H1 (cell line): ENCODE measurements at regions not wholly inside any gene's neighbourhood (a gene's known extent, or its start where the extent isn't known, plus 50 kb on each side); places are given as distances from the start of the nearest gene placed in this dataset.

Source experiments
- CTCF ChIA-PET: fragments of 300-600 bp; sonication (Branson Sonifier 250); formaldehyde crosslinking; loops from one replicate; lab custom pipeline; 2021; ENCODE audit not compliant: partially characterized antibody; lab: Charles Lee
- POLR2A ChIA-PET: fragments of 300-600 bp; sonication (Branson Sonifier 250); formaldehyde crosslinking; loops from one replicate; lab custom pipeline; 2021; ENCODE audit warnings: inconsistent platforms; ENCODE audit not compliant: partially characterized antibody; lab: Charles Lee
- DNase-seq, 2 experiments: peaks; one replicate each; pipeline versions ENCODE4 v3.0.0 to v3.0.0-alpha.2; 2010 to 2022; ENCODE audit warnings: low spot score in 2 of 2, low read depth in 1 of 2, mixed read lengths in 1 of 2
- FAIRE-seq: peaks from 2 replicates; lab custom pipeline; 2011; peaks lifted over from hg19 to GRCh38; lab: Jason Lieb, UNC
- H2AFZ ChIP-seq: 2 replicates; pipeline ENCODE4 v1.8.1; 2012; ENCODE audit warnings: low read length, inconsistent platforms
- H2AK5ac ChIP-seq: 2 replicates; pipeline ENCODE4 v1.6.1; 2013; ENCODE audit warnings: low read depth, low read length
- H2BK120ac ChIP-seq: replicated peaks from 2 replicates; pipeline ENCODE3; 2013; ENCODE audit warnings: low read depth, low read length, inconsistent platforms
- H2BK12ac ChIP-seq: 2 replicates; pipeline ENCODE4 v1.6.1; 2013; ENCODE audit warnings: low read depth, low read length
- H2BK15ac ChIP-seq: 2 replicates; pipeline ENCODE4 v1.6.1; 2013; ENCODE audit warnings: low read length
- H2BK20ac ChIP-seq: 2 replicates; pipeline ENCODE4 v1.6.1; 2013; ENCODE audit warnings: low read length
- H2BK5ac ChIP-seq: 2 replicates; pipeline ENCODE4 v1.6.1; 2013; ENCODE audit warnings: low read depth, low read length
- H3K14ac ChIP-seq: 2 replicates; pipeline ENCODE4 v1.6.1; 2013; ENCODE audit warnings: inconsistent platforms; ENCODE audit not compliant: insufficient read length
- H3K18ac ChIP-seq: 2 replicates; pipeline ENCODE4 v1.6.1; 2013; ENCODE audit warnings: low read length; ENCODE audit errors: extremely low read depth
- H3K23ac ChIP-seq: 2 replicates; pipeline ENCODE4 v1.6.1; 2013; ENCODE audit warnings: inconsistent platforms; ENCODE audit not compliant: insufficient read length
- H3K23me2 ChIP-seq: 2 replicates; pipeline ENCODE4 v1.6.1; 2013; ENCODE audit warnings: low read depth, low read length
- H3K27ac ChIP-seq: 2 replicates; pipeline ENCODE4 v1.6.1; 2011; ENCODE audit warnings: low read depth, low read length, inconsistent platforms
- H3K27me3 ChIP-seq, 4 experiments: replicated peaks in 1 of 4; 1 replicate in 1 of 4; 2 replicates in 3 of 4; pipeline versions ENCODE4 v1.6.1 to v1.8.1; 2011 to 2013; ENCODE audit warnings: low read length in 3 of 4, mild to moderate bottlenecking in 3 of 4, inconsistent platforms in 2 of 4, mixed read lengths in 2 of 4, moderate library complexity in 1 of 4; ENCODE audit not compliant: control insufficient read depth in 3 of 4, insufficient read depth in 3 of 4; ENCODE audit errors: extremely low read depth in 1 of 4
- H3K36me3 ChIP-seq, 4 experiments: 2 replicates each; pipeline versions ENCODE4 v1.6.1 to v1.8.1; 2011 to 2013; ENCODE audit warnings: mild to moderate bottlenecking in 4 of 4, low read length in 3 of 4, moderate library complexity in 2 of 4, control low read depth in 1 of 4, inconsistent platforms in 1 of 4; ENCODE audit not compliant: insufficient read depth in 4 of 4, control insufficient read depth in 2 of 4
- H3K4ac ChIP-seq: replicated peaks from 2 replicates; pipeline ENCODE3; 2013; ENCODE audit warnings: low read length, low read depth, mixed read lengths, inconsistent platforms; ENCODE audit not compliant: insufficient read length
- H3K4me1 ChIP-seq, 4 experiments: replicated peaks in 1 of 4; 1 replicate in 1 of 4; 2 replicates in 3 of 4; pipeline versions ENCODE4 v1.6.1 to v1.8.1; 2011 to 2013; ENCODE audit warnings: low read length in 3 of 4, inconsistent platforms in 2 of 4, mixed read lengths in 1 of 4; ENCODE audit not compliant: insufficient read depth in 4 of 4, control insufficient read depth in 3 of 4
- H3K4me2 ChIP-seq, 2 experiments: 2 replicates each; pipeline versions ENCODE4 v1.6.1 to v1.8.1; 2011 to 2013; ENCODE audit warnings: low read depth in 2 of 2, low read length in 2 of 2, control low read depth in 1 of 2, inconsistent platforms in 1 of 2, mild to moderate bottlenecking in 1 of 2; ENCODE audit not compliant: insufficient read depth in 1 of 2
- H3K4me3 ChIP-seq, 4 experiments: fragments of 200-600, 300-600 bp in 1 of 4; sonication (generic), shearing (Covaris generic), sonication (Bioruptor Twin) in 1 of 4; 2 replicates each; pipeline versions ENCODE4 v1.5.1 to v1.8.1; 2011 to 2016; ENCODE audit warnings: low read length in 4 of 4, low read depth in 3 of 4, control low read depth in 2 of 4, inconsistent platforms in 2 of 4, mild to moderate bottlenecking in 2 of 4, mixed read lengths in 1 of 4, moderate library complexity in 1 of 4; ENCODE audit not compliant: insufficient read depth in 2 of 4; ENCODE audit errors: extremely low read depth in 1 of 4
- H3K56ac ChIP-seq: replicated peaks from 2 replicates; pipeline ENCODE3; 2013; ENCODE audit warnings: low read depth, mild to moderate bottlenecking, mixed read lengths, low read length, inconsistent platforms; ENCODE audit not compliant: insufficient read length
- H3K79me1 ChIP-seq: 2 replicates; pipeline ENCODE4 v1.6.1; 2013; ENCODE audit warnings: low read depth, low read length, control low read depth
- H3K79me2 ChIP-seq, 2 experiments: 2 replicates each; pipeline versions ENCODE4 v1.6.1 to v1.8.1; 2012 to 2013; ENCODE audit warnings: low read length in 2 of 2, mild to moderate bottlenecking in 2 of 2, inconsistent platforms in 1 of 2; ENCODE audit not compliant: insufficient read depth in 2 of 2, control insufficient read depth in 1 of 2
- H3K9ac ChIP-seq, 4 experiments: replicated peaks in 1 of 4; 1 replicate in 1 of 4; 2 replicates in 3 of 4; pipeline versions ENCODE4 v1.6.1 to v1.8.1; 2011 to 2013; ENCODE audit warnings: low read depth in 3 of 4, low read length in 3 of 4, control low read depth in 2 of 4, mild to moderate bottlenecking in 2 of 4, moderate library complexity in 2 of 4, inconsistent platforms in 1 of 4; ENCODE audit errors: extremely low read depth in 1 of 4
- H3K9me3 ChIP-seq, 2 experiments: 2 replicates each; pipeline versions ENCODE4 v1.6.1 to v1.8.1; 2012 to 2013; ENCODE audit warnings: mild to moderate bottlenecking in 2 of 2, moderate library complexity in 2 of 2, control low read depth in 1 of 2, inconsistent platforms in 1 of 2, low read depth in 1 of 2, low read length in 1 of 2, mixed read lengths in 1 of 2; ENCODE audit not compliant: insufficient read depth in 2 of 2
- H4K20me1 ChIP-seq, 2 experiments: replicated peaks in 1 of 2; 2 replicates each; pipeline versions ENCODE3 to v1.8.1; 2011 to 2013; ENCODE audit warnings: inconsistent platforms in 2 of 2, low read length in 2 of 2, mild to moderate bottlenecking in 1 of 2; ENCODE audit not compliant: insufficient read depth in 2 of 2, control insufficient read depth in 1 of 2
- H4K5ac ChIP-seq: 2 replicates; pipeline ENCODE4 v1.6.1; 2013; ENCODE audit warnings: low read length, low read depth, mixed read lengths, inconsistent platforms; ENCODE audit not compliant: insufficient read length
- H4K8ac ChIP-seq: 2 replicates; pipeline ENCODE4 v1.8.0; 2013; ENCODE audit warnings: mild to moderate bottlenecking, moderate library complexity, low read length, inconsistent platforms; ENCODE audit not compliant: insufficient read depth; ENCODE audit errors: extremely low read depth
- H4K91ac ChIP-seq: replicated peaks from 2 replicates; pipeline ENCODE3; 2013; ENCODE audit warnings: low read length, mixed read lengths, inconsistent platforms; ENCODE audit not compliant: insufficient read length
- ATF2 ChIP-seq: IDR thresholded peaks from 2 replicates; pipeline ENCODE4 v1.6.1; 2012; ENCODE audit warnings: low read length, inconsistent platforms
- BRCA1 ChIP-seq: IDR thresholded peaks from 2 replicates; pipeline ENCODE4 v1.6.1; 2012; ENCODE audit warnings: low read depth, low read length, improper control_type of control experiment
- CBX5 ChIP-seq: fragments of 300-800, 300-1000 bp; sonication (generic); IDR thresholded peaks from 2 replicates; pipeline ENCODE4 v1.7.1; 2016; ENCODE audit warnings: antibody characterized with exemption, low read length, low read depth
- CHD2 ChIP-seq: IDR thresholded peaks from 2 replicates; pipeline ENCODE4 v1.6.1; 2012; ENCODE audit warnings: low read length, improper control_type of control experiment
- GTF2F1 ChIP-seq: IDR thresholded peaks from 2 replicates; pipeline ENCODE4 v1.6.1; 2012; ENCODE audit warnings: low read depth, low read length, improper control_type of control experiment, borderline replicate concordance
- HDAC6 ChIP-seq: IDR thresholded peaks from one replicate; pipeline ENCODE4 v1.7.1; 2012; ENCODE audit warnings: low read depth, mild to moderate bottlenecking, inconsistent platforms, low read length, moderate library complexity
- KDM5A ChIP-seq: fragments of 200-600 bp; IDR thresholded peaks from 2 replicates; pipeline ENCODE4 v1.7.1; 2012; ENCODE audit warnings: mild to moderate bottlenecking, low read length, inconsistent platforms, mixed read lengths
- NRF1 ChIP-seq: IDR thresholded peaks from 2 replicates; pipeline ENCODE4 v1.6.1; 2011; ENCODE audit warnings: mild to moderate bottlenecking, low read depth, low read length, improper control_type of control experiment
- PHF8 ChIP-seq: fragments of 200-600 bp; sonication (generic); conservative IDR thresholded peaks from 2 replicates; pipeline ENCODE4 v1.7.1; 2012; ENCODE audit warnings: low read depth, mild to moderate bottlenecking, inconsistent platforms, low read length, moderate library complexity
- POLR2A ChIP-seq, 2 experiments: IDR thresholded peaks; 1 replicate in 1 of 2; 2 replicates in 1 of 2; pipeline ENCODE4 v1.6.1; 2011; ENCODE audit warnings: low read depth in 2 of 2, low read length in 2 of 2, mild to moderate bottlenecking in 2 of 2; ENCODE audit errors: control extremely low read depth in 1 of 2
- SP4 ChIP-seq: IDR thresholded peaks from 2 replicates; pipeline ENCODE4 v1.6.1; 2012; ENCODE audit warnings: low read length, inconsistent platforms
- USF2 ChIP-seq: IDR thresholded peaks from 2 replicates; pipeline ENCODE4 v1.6.1; 2011; ENCODE audit warnings: low read length, improper control_type of control experiment
- WGBS, 2 experiments: shearing (Covaris generic) in 1 of 2; methylation state at CpG; one replicate each; pipeline versions ENCODE4 v1.1.6 to v1.1.7; 2013 to 2015; ENCODE audit warnings: low lambda C conversion rate in 2 of 2, mixed read lengths in 2 of 2, inconsistent platforms in 1 of 2, low coverage in 1 of 2, missing lambda C conversion rate in 1 of 2; ENCODE audit not compliant: insufficient replicate concordance in 2 of 2, insufficient coverage in 1 of 2, insufficient read length in 1 of 2; ENCODE audit errors: extremely low coverage in 1 of 2, missing lambda C conversion rate in 1 of 2; 5-methylcytosine and 5-hydroxymethylcytosine counted together

GRCh38 chr5:4294878-4295277 lies 699.2 kb downstream of the IRX1 start:
- WGBS, 2 experiments = 95% methylated on average over 9 of the region's 9 CpGs; no CpG with 5 or more reads in 1 of the 2 experiments
- H3K36me3 ChIP-seq = no peaks in the 10 kb centered on the region
- H3K27ac ChIP-seq = no peak overlapping the region
- no peaks in the 10 kb centered on the region for H3K9me3 ChIP-seq
- H4K91ac ChIP-seq = no peak overlapping the region
- POLR2A ChIA-PET = no interaction called here
- DNase-seq = no peak
- H3K4ac ChIP-seq = no peak overlapping the region
- FAIRE-seq = no peak
- no peak overlapping the region for H4K8ac ChIP-seq
- H2BK120ac ChIP-seq = no peak overlapping the region
- H3K23me2 ChIP-seq = no peaks in the 10 kb centered on the region
- H2BK15ac ChIP-seq = no peak overlapping the region
- H3K23ac ChIP-seq = no peak overlapping the region
- H2BK20ac ChIP-seq = no peak overlapping the region
- no peaks in the 10 kb centered on the region for H3K79me2 ChIP-seq
- no peak overlapping the region for H3K4me3 ChIP-seq
- H2BK5ac ChIP-seq = 0 out of 2 replicates have a peak overlapping the region, but pooled peaks have one; percentile 53
- H3K56ac ChIP-seq = no peak overlapping the region
- CTCF ChIA-PET = interaction anchor here (0.7 to 3.6 kb wide), 35 partner anchors 9 to 817 kb away, joined by 3 to 32 read pairs (median 5); no protein-coding TSS in a partner anchor
- H3K27me3 ChIP-seq = no peaks in the 10 kb centered on the region; a peak in 1 of 7 replicates
- no peaks in the 10 kb centered on the region for H3K79me1 ChIP-seq
- H4K20me1 ChIP-seq = no peaks in the 10 kb centered on the region
- H2AFZ ChIP-seq = no peak overlapping the region
- peaks cover 0 to 2% (median 2%) of the 10 kb centered on the region in 4 experiments; a peak in 4 of 7 replicates for H3K4me1 ChIP-seq
- H4K5ac ChIP-seq = no peak overlapping the region
- H2AK5ac ChIP-seq = no peak overlapping the region
- peak overlapping the region in 1 of 2 experiments; percentile 37; a peak in 1 of 4 replicates for H3K4me2 ChIP-seq
- H3K14ac ChIP-seq = no peak overlapping the region
- H3K18ac ChIP-seq = no peak overlapping the region
- H2BK12ac ChIP-seq = no peak overlapping the region
- H3K9ac ChIP-seq = no peak overlapping the region
- TF ChIP-seq SP4 (no peak), BRCA1 (no peak), GTF2F1 (no peak), KDM5A (no peak), NRF1 (no peak), CBX5 (no peak), USF2 (no peak), HDAC6 (no peak), CHD2 (no peak), POLR2A (IDR thresholded peaks at IDR 0.05; ENCODE audit: control extremely low read depth in 1 of 2, low read depth in 2 of 2, low read length in 2 of 2) (no peak), PHF8 (no peak), ATF2 (no peak)
